OCI-LY1 (cell line): ENCODE measurements at regions not wholly inside any gene's neighbourhood (a gene's known extent, or its start where the extent isn't known, plus 50 kb on each side); places are given as distances from the start of the nearest gene placed in this dataset.

Experiments
- H2AFZ ChIP-seq: fragments of 200-600 bp; sonication (generic), shearing (Covaris generic); 2 replicates; pipeline ENCODE4 v1.6.0; 2014; ENCODE audit warnings: antibody characterized with exemption, mild to moderate bottlenecking, low read length
- H3F3A ChIP-seq: fragments of 200-600 bp; sonication (generic), shearing (Covaris generic); 2 replicates; pipeline ENCODE4 v1.6.0; 2014; ENCODE audit warnings: mild to moderate bottlenecking, antibody characterized with exemption, low read length, moderate library complexity; ENCODE audit not compliant: insufficient read depth
- H3K27ac ChIP-seq: fragments of 200-600 bp; sonication (generic); 2 replicates; pipeline ENCODE4 v1.5.1; 2014; ENCODE audit warnings: low read length, mixed run types, mild to moderate bottlenecking, low read depth; ENCODE audit not compliant: poor library complexity, severe bottlenecking
- H3K27me3 ChIP-seq: fragments of 200-600 bp; sonication (generic); 2 replicates; pipeline ENCODE4 v1.6.0; 2014; ENCODE audit warnings: antibody characterized with exemption, mild to moderate bottlenecking, low read length, moderate library complexity; ENCODE audit not compliant: insufficient read depth
- H3K36me3 ChIP-seq: fragments of 200-600 bp; sonication (generic); 2 replicates; pipeline ENCODE4 v1.6.1; 2014; ENCODE audit warnings: mild to moderate bottlenecking, antibody characterized with exemption, low read length, moderate library complexity, mixed read lengths; ENCODE audit not compliant: insufficient read depth
- H3K4me1 ChIP-seq: fragments of 200-600 bp; sonication (generic); 2 replicates; pipeline ENCODE4 v1.5.1; 2014; ENCODE audit warnings: mild to moderate bottlenecking, low read length, moderate library complexity; ENCODE audit not compliant: insufficient read depth, severe bottlenecking
- H3K4me2 ChIP-seq: fragments of 200-600 bp; sonication (generic), shearing (Covaris generic); 2 replicates; pipeline ENCODE4 v1.6.1; 2014; ENCODE audit warnings: low read length
- H3K4me3 ChIP-seq: fragments of 200-600 bp; sonication (generic); 2 replicates; pipeline ENCODE4 v1.5.1; 2014; ENCODE audit warnings: low read length, low read depth, mild to moderate bottlenecking, mixed read lengths; ENCODE audit not compliant: poor library complexity, severe bottlenecking
- H3K79me2 ChIP-seq: fragments of 200-600 bp; shearing (Covaris generic); 2 replicates; pipeline ENCODE4 v1.6.1; 2016; ENCODE audit warnings: mixed run types, low read length, mixed read lengths; ENCODE audit not compliant: insufficient read depth
- H3K9ac ChIP-seq: fragments of 200-600 bp; sonication (generic), shearing (Covaris generic); 2 replicates; pipeline ENCODE4 v1.6.1; 2014; ENCODE audit warnings: mild to moderate bottlenecking, low read length, mixed read lengths
- H3K9me2 ChIP-seq: fragments of 200-600 bp; sonication (generic), shearing (Covaris generic); 2 replicates; pipeline ENCODE4 v1.6.1; 2014; ENCODE audit warnings: low read depth, mild to moderate bottlenecking, low read length, mixed read lengths
- H3K9me3 ChIP-seq: fragments of 200-600 bp; shearing (Covaris generic); 2 replicates; pipeline ENCODE4 v1.6.1; 2014; ENCODE audit warnings: low read length, mixed read lengths
- H4K20me1 ChIP-seq: fragments of 200-600 bp; sonication (generic), shearing (Covaris generic); 2 replicates; pipeline ENCODE4 v1.6.0; 2016; ENCODE audit warnings: mild to moderate bottlenecking, low read length; ENCODE audit not compliant: insufficient read depth
- CTCF ChIP-seq: fragments of 200-600 bp; sonication (generic), shearing (Covaris generic); IDR thresholded peaks from 2 replicates; pipeline ENCODE4 v1.5.1; 2017; ENCODE audit warnings: mild to moderate bottlenecking, antibody characterized with exemption, low read length, moderate library complexity, mixed read lengths
- EZH2 ChIP-seq: fragments of 200-600 bp; sonication (generic), shearing (Covaris generic); IDR thresholded peaks from 2 replicates; pipeline ENCODE4 v1.8.0; 2017; ENCODE audit warnings: borderline replicate concordance, mixed run types, mild to moderate bottlenecking, antibody characterized with exemption, low read length, moderate library complexity, mixed read lengths

- H3K36me3 ChIP-seq, result no peaks in the 10 kb centered on the region
These were observed 160.8 kb downstream of the GXYLT1 start for GRCh38 chr12:41983856-41984255.

DNA sequence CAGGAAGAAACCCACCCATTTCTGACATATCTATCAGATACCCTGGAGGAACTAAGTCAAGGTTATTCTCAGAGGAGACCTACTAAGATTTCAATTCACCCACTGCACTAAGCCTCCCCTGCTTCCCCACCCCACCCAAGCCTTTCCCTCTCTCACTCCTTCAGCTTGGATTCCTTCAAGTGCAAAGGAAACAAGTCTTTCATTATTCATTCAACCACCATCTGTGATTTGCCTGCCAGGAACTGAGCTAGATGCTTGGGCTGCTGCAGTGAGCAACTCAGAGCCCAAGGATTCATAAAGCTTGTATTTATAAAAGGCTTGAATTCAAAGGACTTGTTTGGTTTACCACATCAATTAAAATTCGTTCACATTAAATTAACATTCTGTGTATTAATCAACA is 161.3 kb downstream of the GXYLT1 start:
- Histone ChIP-seq H3K4me3 (no peak overlapping the region), H3K27ac (no peak overlapping the region), H3K4me2 (no peak overlapping the region)

More at GRCh38 chr12:41983856-41984255, 160.8 kb downstream of the GXYLT1 start:
- Histone ChIP-seq H3K4me1 (no peaks in the 10 kb centered on the region), H3K9me3 (no peaks in the 10 kb centered on the region), H3K9me2 (no peaks in the 10 kb centered on the region), H3K4me2 (no peak overlapping the region), H3F3A (no peaks in the 10 kb centered on the region), H3K9ac (no peak overlapping the region), H3K27ac (no peak overlapping the region), H4K20me1 (no peaks in the 10 kb centered on the region), H3K79me2 (no peaks in the 10 kb centered on the region), H2AFZ (no peak overlapping the region), H3K27me3 (no peaks in the 10 kb centered on the region), H3K4me3 (no peak overlapping the region)
- TF ChIP-seq CTCF (no peak), EZH2 (no peak)

GRCh38 chr12:41981758-41982157 is 162.9 kb downstream of the GXYLT1 start:
- Histone ChIP-seq H3K9me3 (no peaks in the 10 kb centered on the region), H3K79me2 (no peaks in the 10 kb centered on the region), H3K4me2 (no peak overlapping the region), H3K27ac (no peak overlapping the region), H3K27me3 (no peaks in the 10 kb centered on the region), H3K9me2 (no peaks in the 10 kb centered on the region), H3K9ac (no peak overlapping the region), H3F3A (no peaks in the 10 kb centered on the region), H3K4me1 (no peaks in the 10 kb centered on the region), H3K36me3 (no peaks in the 10 kb centered on the region), H4K20me1 (no peaks in the 10 kb centered on the region), H3K4me3 (no peak overlapping the region), H2AFZ (no peak overlapping the region)
- TF ChIP-seq CTCF (no peak), EZH2 (no peak)

More for the DNA sequence above, 161.3 kb downstream of the GXYLT1 start:
- no peaks in the 10 kb centered on the region for H3K36me3 ChIP-seq
- no peaks in the 10 kb centered on the region for H3K4me1 ChIP-seq
- no peaks in the 10 kb centered on the region for H4K20me1 ChIP-seq
- H2AFZ ChIP-seq, result no peak overlapping the region
- H3F3A ChIP-seq, result no peaks in the 10 kb centered on the region
- no peak for TF ChIP-seq EZH2
- TF ChIP-seq CTCF, result no peak
- H3K9me2 ChIP-seq, result no peaks in the 10 kb centered on the region
- H3K9ac ChIP-seq, result no peak overlapping the region
- no peaks in the 10 kb centered on the region for H3K9me3 ChIP-seq
- H3K79me2 ChIP-seq, result no peaks in the 10 kb centered on the region
- no peaks in the 10 kb centered on the region for H3K27me3 ChIP-seq
